DND-41 (cell line): ENCODE measurements at regions not wholly inside any gene's neighbourhood (a gene's known extent, or its start where the extent isn't known, plus 50 kb on each side); places are given as distances from the start of the nearest gene placed in this dataset.

Experiments used
- ATAC-seq: fragments of 200-7000 bp; cut with Tn5 transposase; 3 replicates; pipeline ENCODE4 v1.9.1; 2021; ENCODE audit warnings: low read depth; ENCODE audit not compliant: insufficient read depth
- DNase-seq: peaks from one replicate; pipeline ENCODE4 v3.0.0-alpha.2; 2020
- H2AFZ ChIP-seq: 2 replicates; pipeline ENCODE4 v1.6.0; 2012; ENCODE audit warnings: low read depth, low read length
- H3K27ac ChIP-seq: 2 replicates; pipeline ENCODE4 v1.5.1; 2012; ENCODE audit warnings: low read length, inconsistent platforms
- H3K27me3 ChIP-seq: fragments of 200-600 bp; sonication (generic); 2 replicates; pipeline ENCODE4 v1.6.0; 2012; ENCODE audit warnings: low read length, mild to moderate bottlenecking, inconsistent platforms; ENCODE audit not compliant: insufficient read depth, poor library complexity
- H3K36me3 ChIP-seq: 2 replicates; pipeline ENCODE4 v1.5.1; 2012; ENCODE audit warnings: low read length, inconsistent platforms; ENCODE audit not compliant: insufficient read depth
- H3K4me1 ChIP-seq: 2 replicates; pipeline ENCODE4 v1.5.1; 2012; ENCODE audit warnings: mild to moderate bottlenecking, low read length; ENCODE audit not compliant: insufficient read depth
- H3K4me2 ChIP-seq: 2 replicates; pipeline ENCODE4 v1.6.0; 2012; ENCODE audit warnings: mild to moderate bottlenecking, moderate library complexity, low read length, inconsistent platforms; ENCODE audit not compliant: insufficient read depth
- H3K4me3 ChIP-seq, 2 experiments: fragments of 200-600 bp in 1 of 2; shearing (Covaris generic) in 1 of 2; 2 replicates each; pipeline ENCODE4 v1.5.1; 2012 to 2016; ENCODE audit warnings: inconsistent platforms in 2 of 2, low read length in 2 of 2, mild to moderate bottlenecking in 2 of 2, low read depth in 1 of 2, moderate library complexity in 1 of 2
- H3K79me2 ChIP-seq: 2 replicates; pipeline ENCODE4 v1.6.0; 2012; ENCODE audit warnings: low read length, inconsistent platforms; ENCODE audit not compliant: insufficient read depth
- H3K9ac ChIP-seq: 2 replicates; pipeline ENCODE4 v1.6.0; 2012; ENCODE audit warnings: low read depth, mild to moderate bottlenecking, inconsistent platforms, low read length, moderate library complexity
- H3K9me3 ChIP-seq: 2 replicates; pipeline ENCODE4 v1.5.1; 2012; ENCODE audit warnings: low read length, moderate library complexity, mild to moderate bottlenecking, inconsistent platforms; ENCODE audit not compliant: insufficient read depth, severe bottlenecking
- H4K20me1 ChIP-seq: 2 replicates; pipeline ENCODE4 v1.6.0; 2012; ENCODE audit warnings: low read length; ENCODE audit not compliant: insufficient read depth
- EZH2 ChIP-seq: IDR thresholded peaks from 3 replicates; pipeline ENCODE4 v1.6.1; 2012; ENCODE audit warnings: borderline replicate concordance, low read depth, mild to moderate bottlenecking, moderate library complexity, low read length, inconsistent platforms; ENCODE audit not compliant: severe bottlenecking
- TF ChIP-seq, protein P1 (sequence below): IDR thresholded peaks from 2 replicates; pipeline ENCODE4 v1.5.1; 2012; ENCODE audit warnings: borderline replicate concordance, low read length, moderate library complexity, mild to moderate bottlenecking; ENCODE audit not compliant: poor library complexity, severe bottlenecking; ENCODE audit errors: extremely low read depth

GRCh38 chr13:60700994-60701393, 304.0 kb downstream of the TDRD3 start:
- Histone ChIP-seq H4K20me1 (no peaks in the 10 kb centered on the region), H3K79me2 (no peaks in the 10 kb centered on the region), H3K4me1 (no peaks in the 10 kb centered on the region), H3K36me3 (no peaks in the 10 kb centered on the region), H3K27ac (no peak overlapping the region), H2AFZ (no peak overlapping the region), H3K27me3 (no peaks in the 10 kb centered on the region), H3K4me2 (no peak overlapping the region), H3K4me3 (no peak overlapping the region), H3K9me3 (no peaks in the 10 kb centered on the region), H3K9ac (no peak overlapping the region)
- TF ChIP-seq, protein P1, sequence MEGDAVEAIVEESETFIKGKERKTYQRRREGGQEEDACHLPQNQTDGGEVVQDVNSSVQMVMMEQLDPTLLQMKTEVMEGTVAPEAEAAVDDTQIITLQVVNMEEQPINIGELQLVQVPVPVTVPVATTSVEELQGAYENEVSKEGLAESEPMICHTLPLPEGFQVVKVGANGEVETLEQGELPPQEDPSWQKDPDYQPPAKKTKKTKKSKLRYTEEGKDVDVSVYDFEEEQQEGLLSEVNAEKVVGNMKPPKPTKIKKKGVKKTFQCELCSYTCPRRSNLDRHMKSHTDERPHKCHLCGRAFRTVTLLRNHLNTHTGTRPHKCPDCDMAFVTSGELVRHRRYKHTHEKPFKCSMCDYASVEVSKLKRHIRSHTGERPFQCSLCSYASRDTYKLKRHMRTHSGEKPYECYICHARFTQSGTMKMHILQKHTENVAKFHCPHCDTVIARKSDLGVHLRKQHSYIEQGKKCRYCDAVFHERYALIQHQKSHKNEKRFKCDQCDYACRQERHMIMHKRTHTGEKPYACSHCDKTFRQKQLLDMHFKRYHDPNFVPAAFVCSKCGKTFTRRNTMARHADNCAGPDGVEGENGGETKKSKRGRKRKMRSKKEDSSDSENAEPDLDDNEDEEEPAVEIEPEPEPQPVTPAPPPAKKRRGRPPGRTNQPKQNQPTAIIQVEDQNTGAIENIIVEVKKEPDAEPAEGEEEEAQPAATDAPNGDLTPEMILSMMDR: no peak
- no peak for TF ChIP-seq EZH2
- DNase-seq (no peak), ATAC-seq (no peak)

GRCh38 chr13:60699636-60700035, 302.6 kb downstream of the TDRD3 start:
- no peaks in the 10 kb centered on the region for H3K36me3 ChIP-seq
- H3K27me3 ChIP-seq: no peaks in the 10 kb centered on the region
- no peak overlapping the region for H2AFZ ChIP-seq
- no peak overlapping the region for H3K9ac ChIP-seq
- H3K79me2 ChIP-seq: no peaks in the 10 kb centered on the region
- no peak overlapping the region for H3K4me3 ChIP-seq
- no peak overlapping the region for H3K4me2 ChIP-seq
- DNase-seq (no peak), ATAC-seq (no peak)
- no peaks in the 10 kb centered on the region for H4K20me1 ChIP-seq
- TF ChIP-seq, protein P1: no peak
- no peak for TF ChIP-seq EZH2
- no peaks in the 10 kb centered on the region for H3K9me3 ChIP-seq
- H3K27ac ChIP-seq: no peak overlapping the region
- no peaks in the 10 kb centered on the region for H3K4me1 ChIP-seq

- H3K4me2 ChIP-seq: no peak overlapping the region
- H4K20me1 ChIP-seq: no peaks in the 10 kb centered on the region
- H3K9ac ChIP-seq: no peak overlapping the region
- H3K4me1 ChIP-seq: no peaks in the 10 kb centered on the region
- no peaks in the 10 kb centered on the region for H3K79me2 ChIP-seq
- no peaks in the 10 kb centered on the region for H3K27me3 ChIP-seq
- no peaks in the 10 kb centered on the region for H3K9me3 ChIP-seq
- no peak overlapping the region for H3K27ac ChIP-seq
- DNase-seq: no peak
- H3K36me3 ChIP-seq: no peaks in the 10 kb centered on the region
- ATAC-seq: no peak
- TF ChIP-seq, protein P1: no peak
- TF ChIP-seq EZH2: no peak
- no peak overlapping the region for H2AFZ ChIP-seq
- H3K4me3 ChIP-seq: no peak overlapping the region
Observed at GRCh38 chr13:60696602-60697001, 299.6 kb downstream of the TDRD3 start.

GRCh38 chr13:60691268-60691667, 294.2 kb downstream of the TDRD3 start:
- no peak overlapping the region for H3K4me3 ChIP-seq
- no peak overlapping the region for H2AFZ ChIP-seq
- H3K4me1 ChIP-seq: no peaks in the 10 kb centered on the region
- H3K27ac ChIP-seq: no peak overlapping the region
- no peaks in the 10 kb centered on the region for H4K20me1 ChIP-seq
- H3K4me2 ChIP-seq: no peak overlapping the region
- H3K9me3 ChIP-seq: no peaks in the 10 kb centered on the region
- DNase-seq (no peak), ATAC-seq (no peak)
- TF ChIP-seq, protein P1: no peak
- TF ChIP-seq EZH2: no peak
- no peak overlapping the region for H3K9ac ChIP-seq
- no peaks in the 10 kb centered on the region for H3K36me3 ChIP-seq
- no peaks in the 10 kb centered on the region for H3K27me3 ChIP-seq
- no peaks in the 10 kb centered on the region for H3K79me2 ChIP-seq
